ENCODE measurements at regions not wholly inside any gene's neighbourhood (a gene's known extent, or its start where the extent isn't known, plus 50 kb on each side); places are given as distances from the start of the nearest gene placed in this dataset.
"Not testable (repeated sequence)": the region's sequence is repeated elsewhere in the genome, so short reads cannot be mapped to it uniquely, and the experiment has no call there.

DNA sequence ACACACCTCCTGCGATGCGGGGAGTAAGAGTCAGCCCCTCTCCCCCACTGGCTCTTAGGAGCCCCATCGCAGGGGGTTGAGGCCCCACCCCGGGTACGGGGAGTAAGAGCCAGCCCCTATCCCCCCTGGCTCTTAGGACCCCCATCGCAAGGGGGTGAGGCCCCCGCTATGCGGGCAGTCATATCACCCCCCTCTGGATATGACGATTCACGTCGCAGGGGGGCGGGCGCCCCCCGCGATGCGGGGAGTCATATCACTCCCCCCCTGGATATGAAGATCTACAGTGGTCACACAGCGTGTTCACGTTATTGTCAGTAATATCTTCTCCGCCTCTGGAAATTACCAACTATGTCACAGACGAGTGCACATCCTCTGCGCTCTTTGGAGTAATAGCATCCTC, 61.1 kb downstream of the DEFB131A start:
- DNase-seq; ATAC-seq; intact Hi-C loops (cut with DNase I, micrococcal nuclease): not testable (repeated sequence)

DNA sequence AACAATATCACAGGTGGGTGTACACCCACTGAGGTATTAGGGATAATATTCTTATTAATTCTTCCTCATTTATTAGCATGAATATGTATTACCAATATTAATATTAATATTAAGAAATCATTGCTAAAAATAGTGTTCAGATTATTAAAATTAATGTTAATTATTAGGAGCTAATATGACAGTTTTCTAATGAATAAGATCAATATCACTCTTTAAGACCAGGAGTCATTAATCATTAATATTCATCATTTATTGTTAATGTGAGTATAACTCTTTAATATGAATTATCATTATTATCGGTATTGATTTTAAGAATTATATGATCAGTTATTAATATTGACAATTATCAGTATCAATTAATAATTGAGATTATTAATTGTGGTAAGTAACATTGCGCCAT, 62.5 kb downstream of the DEFB131A start:
- DNase-seq; intact Hi-C loops (cut with DNase I, micrococcal nuclease); ATAC-seq: not testable (repeated sequence)

DNA sequence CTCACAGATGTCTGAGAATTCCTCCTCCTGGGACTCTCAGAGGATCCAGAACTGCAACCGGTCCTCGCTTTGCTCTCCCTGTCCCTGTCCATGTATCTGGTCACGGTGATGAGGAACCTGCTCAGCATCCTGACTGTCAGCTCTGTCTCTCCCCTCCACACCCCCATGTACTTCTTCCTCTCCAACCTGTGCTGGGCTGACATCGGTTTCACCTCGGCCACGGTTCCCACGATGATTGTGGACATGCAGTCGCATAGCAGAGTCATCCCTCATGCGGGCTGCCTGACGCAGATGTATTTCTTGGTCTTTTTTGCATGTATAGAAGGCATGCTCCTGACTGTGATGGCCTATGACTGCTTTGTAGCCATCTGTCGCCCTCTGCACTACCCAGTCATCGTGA, 68.7 kb downstream of the DEFB131A start:
- DNase-seq; ATAC-seq; intact Hi-C loops (cut with DNase I, micrococcal nuclease): not testable (repeated sequence)

DNA sequence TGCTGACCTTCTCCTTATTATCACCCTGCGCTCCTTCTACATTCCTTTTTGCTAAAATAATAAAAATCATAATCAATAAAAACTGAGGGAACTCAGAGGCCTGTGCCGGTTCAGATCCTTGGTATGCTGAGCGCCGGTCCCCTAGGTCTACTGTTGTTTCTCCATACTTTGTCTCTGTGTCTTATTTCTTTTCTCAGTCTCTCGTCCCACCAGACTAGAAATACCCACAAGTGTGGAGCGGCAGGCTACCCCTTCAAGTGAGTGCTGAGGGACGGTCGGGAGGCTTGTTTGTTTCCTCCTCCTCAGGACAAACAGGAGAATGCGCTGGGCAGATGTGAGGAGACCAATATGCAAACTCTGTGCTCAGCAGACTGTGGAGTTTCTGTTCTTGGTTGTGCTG, 75.4 kb downstream of the DEFB131A start:
- DNase-seq; intact Hi-C loops (cut with DNase I, micrococcal nuclease); ATAC-seq: not testable (repeated sequence)

DNA sequence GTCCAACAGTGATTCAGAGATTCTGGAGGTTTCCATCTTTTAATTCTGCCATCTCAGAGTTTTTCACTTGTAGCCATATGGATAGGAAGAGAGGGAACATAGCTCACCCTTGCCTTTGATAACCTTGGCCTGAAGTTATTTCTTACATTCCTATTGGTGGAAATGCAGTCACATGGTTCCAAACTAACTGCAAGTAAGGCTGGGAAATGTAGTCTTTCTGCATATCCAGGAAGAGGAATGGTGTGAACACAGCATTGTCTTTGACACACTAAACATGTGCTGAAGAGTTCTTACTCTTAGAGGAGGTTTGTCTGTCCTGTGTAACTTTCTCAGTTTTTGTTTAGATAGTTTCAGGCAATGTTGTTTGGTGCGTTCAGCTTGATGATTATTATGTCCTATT, 78.7 kb downstream of the DEFB131A start:
- ATAC-seq; intact Hi-C loops (cut with DNase I, micrococcal nuclease); DNase-seq: not testable (repeated sequence)

DNA sequence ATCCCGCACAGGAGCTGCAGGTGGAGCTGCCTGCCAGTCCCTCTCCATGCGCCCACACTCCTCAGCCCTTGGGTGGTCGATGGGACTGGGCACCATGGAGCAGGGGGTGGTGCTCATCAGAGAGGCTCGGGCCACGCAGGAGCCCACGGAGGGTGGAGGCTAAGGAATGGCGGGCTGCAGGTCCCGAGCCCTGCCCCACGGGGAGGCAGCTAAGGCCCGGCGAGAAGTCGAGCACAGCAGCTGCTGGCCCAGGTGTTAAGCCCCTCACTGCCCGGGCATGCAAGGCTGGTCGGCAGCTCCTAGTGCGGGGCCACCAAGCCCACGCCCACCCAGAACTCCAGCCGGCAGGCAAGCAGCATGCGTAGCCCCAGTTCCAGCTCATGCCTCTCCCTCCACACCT, 80.2 kb downstream of the DEFB131A start:
- DNase-seq; ATAC-seq; intact Hi-C loops (cut with DNase I, micrococcal nuclease): not testable (repeated sequence)

DNA sequence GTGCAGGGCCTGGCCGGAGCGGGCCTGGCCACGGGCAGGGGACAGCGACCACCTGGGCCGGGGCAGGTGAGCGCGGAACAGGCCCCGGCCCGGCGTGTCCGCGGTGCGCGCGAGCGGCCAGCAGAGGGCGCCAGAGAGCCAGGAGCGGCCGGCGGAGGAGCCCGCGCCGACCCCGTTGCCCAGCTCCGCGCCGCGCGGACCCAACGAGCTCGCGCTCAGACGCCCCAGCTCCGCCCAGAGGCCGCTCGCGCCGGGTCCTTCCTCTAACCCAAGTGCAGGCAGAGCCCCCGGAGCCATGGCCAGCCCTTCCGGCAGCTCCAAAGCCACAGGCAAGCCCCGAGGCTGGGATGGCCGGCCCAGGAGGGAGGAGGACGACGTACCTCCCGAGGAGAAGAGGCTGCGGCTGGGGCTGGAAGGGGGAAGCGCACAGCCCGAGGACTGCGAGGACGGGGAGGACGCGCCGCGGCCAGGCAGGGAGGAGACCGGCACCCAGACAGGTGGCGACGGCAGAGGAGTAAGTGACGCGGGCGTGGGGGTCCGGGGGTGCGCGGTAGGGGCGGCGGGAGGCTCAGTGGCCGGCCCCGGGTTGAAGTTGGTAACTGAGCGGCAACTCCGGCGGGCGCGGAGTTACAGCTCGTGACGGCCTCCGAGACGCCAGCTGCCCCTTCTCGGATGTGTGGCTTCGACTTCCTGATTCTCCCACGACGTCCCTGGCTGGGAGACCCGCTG, 88.1 kb downstream of the DEFB131A start:
- peak; percentile 71 for ATAC-seq
- intact Hi-C loops (cut with DNase I, micrococcal nuclease), result not testable (repeated sequence)

DNA sequence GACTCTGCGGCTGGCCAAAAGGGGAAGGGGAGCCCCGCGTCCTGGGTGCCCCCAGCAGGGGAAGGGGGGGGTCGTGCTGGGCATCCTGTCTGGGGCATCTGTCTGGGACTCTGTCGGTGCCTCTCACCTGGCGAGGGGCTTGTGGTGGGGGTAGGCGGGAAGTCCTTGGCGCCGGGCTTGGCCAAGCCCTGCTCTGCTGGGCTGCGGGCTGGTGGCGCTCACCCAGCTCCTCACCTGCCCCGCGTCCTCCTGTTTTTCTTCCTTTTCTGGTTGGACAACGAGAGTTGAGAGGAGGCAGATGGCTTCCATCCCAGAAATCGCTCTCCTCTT, 88.6 kb downstream of the DEFB131A start:
- ATAC-seq; intact Hi-C loops (cut with DNase I, micrococcal nuclease): not testable (repeated sequence)
- peak in 1 of 2 donors; percentile 50 for DNase-seq

More for the DNA sequence above, 88.1 kb downstream of the DEFB131A start:
- DNase-seq, result peak; percentile 82 to 89

DNA sequence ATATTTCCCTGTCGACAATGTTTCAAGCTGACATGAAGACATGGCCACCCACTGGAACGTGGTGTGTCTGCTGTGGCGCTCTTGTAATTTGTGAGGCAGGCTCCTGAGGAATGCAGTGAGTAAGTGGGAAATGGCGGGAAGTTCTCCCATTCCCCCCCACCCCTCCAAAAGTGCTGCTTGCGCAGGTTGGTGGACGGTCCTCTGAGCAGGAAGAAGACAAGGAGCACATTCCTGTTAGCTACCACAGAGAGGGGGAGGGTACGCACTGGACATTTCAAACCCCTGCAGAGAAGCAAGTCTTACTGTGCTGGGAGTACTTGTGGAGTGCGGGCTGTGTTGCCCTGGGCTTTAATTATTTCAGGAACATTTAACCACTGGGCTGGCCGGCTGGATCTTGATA, 92.9 kb downstream of the DEFB131A start:
- ATAC-seq; intact Hi-C loops (cut with DNase I, micrococcal nuclease); DNase-seq: not testable (repeated sequence)

DNA sequence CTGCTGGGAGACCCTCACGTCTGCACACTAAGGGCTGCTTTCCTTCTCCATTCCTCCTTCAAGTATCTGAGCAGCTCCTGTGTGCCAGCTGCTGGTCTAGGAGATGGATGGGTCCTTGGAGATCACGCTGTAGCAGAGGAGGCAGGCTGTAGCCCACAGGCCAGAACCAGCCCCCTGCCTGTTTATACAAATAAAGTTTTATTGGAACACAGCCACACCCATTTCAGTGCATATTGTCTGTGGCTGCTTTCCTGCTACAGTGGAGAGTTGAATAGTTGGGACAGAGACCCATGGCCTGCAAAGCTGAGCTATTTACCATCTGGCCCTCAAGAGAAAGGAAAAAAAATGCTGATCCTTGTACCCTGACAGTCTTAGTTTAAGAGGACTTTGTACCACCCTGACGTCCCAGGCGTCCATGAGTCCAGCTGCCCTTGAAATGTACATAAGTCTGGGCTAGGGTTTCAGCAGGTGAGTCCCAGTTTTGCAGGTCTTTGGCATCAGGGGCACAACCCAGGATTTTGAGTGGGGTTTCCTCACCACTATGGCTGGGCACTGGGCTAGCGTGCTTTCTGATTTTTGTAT, 95.8 kb downstream of the DEFB131A start:
- DNase-seq, result peak; percentile 27 to 31
- ATAC-seq, result peak; percentile 58
- intact Hi-C loops (cut with DNase I, micrococcal nuclease), result not testable (repeated sequence)

DNA sequence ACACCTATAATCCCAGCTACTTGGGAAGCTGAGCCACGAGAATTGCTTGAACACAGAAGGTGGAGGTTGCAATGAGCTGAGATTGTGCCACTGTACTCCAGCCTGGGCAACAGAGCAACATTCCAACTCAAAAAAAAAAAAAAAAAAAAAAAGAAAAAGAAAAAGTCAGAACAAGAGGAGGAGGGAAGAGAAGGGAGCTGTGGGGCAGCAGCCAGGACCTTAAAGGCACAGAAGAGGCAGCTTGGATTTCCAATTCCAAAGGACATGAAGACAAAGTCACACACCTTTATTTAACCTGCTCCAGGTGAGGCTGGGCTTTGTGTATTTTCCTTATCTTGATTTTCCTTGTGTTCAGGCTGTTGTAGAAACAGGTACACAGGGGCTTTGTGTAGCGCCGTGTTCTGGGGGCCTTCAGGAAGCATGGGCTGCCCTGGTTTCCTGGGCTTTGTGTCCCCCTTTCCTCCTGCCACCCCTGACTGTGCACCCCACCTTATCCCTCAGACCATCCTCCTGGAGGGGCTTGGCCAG, 97.2 kb downstream of the DEFB131A start:
- intact Hi-C loops (cut with DNase I, micrococcal nuclease), result not testable (repeated sequence)
- peak; percentile 83 for ATAC-seq
- peak in 1 of 2 donors; percentile 26 for DNase-seq

DNA sequence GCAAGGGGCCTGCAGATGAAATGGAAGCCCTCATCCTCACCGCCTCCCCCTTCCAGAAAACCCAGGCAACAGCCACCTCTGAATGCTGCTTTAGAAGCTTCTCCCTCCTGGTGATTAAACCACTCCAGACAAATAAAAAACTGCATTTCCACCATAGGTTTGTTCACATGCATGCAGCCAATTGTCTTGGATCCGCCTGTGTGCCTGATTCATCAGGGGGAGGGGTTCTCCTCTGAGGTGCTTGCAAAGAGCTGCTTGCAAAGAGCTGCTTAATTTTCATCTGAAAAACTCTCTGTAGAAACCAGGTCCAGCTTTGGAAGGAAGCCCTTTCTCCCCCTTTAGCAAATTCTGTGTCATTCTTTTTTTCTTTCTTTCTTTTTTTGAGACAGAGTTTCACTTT, 100.6 kb downstream of the DEFB131A start:
- DNase-seq; intact Hi-C loops (cut with DNase I, micrococcal nuclease); ATAC-seq: not testable (repeated sequence)

DNA sequence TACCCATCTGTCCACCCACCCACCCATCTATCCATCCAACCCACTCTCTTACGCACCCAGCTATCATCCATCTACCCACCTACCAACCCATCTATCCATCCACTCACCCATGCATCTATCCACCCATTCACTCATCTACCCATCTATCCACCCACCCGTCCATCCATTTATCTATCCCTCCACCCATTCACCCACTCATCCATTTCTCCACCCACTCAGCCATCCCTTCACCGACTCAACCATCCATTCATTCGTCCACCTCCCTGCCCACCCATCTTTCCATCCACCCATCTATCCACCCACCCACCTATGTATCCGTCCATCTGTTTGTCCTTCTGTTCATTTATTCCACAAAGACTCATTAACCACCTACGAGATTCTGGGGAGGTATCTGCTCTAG, 103.3 kb downstream of the DEFB131A start:
- DNase-seq; ATAC-seq; intact Hi-C loops (cut with DNase I, micrococcal nuclease): not testable (repeated sequence)

DNA sequence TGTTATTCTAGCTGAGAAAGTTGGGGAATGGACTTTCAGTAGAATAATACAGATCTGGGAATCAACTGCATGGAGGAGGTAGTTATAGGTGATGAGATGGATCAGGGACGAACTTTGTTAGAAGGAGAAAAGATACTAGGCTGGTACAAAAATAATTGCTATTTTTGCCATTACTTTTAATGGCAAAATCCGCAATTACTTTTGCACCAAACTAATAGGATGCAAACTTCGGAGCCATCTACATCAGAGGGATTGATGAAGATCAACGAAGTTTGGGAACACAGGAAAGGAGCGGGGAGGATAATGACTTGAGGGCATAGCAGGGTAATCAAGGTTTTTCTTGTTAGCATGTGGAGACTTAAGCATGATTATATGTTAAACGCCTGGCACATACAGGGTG, 111.9 kb downstream of the DEFB131A start:
- DNase-seq; intact Hi-C loops (cut with DNase I, micrococcal nuclease); ATAC-seq: not testable (repeated sequence)

DNA sequence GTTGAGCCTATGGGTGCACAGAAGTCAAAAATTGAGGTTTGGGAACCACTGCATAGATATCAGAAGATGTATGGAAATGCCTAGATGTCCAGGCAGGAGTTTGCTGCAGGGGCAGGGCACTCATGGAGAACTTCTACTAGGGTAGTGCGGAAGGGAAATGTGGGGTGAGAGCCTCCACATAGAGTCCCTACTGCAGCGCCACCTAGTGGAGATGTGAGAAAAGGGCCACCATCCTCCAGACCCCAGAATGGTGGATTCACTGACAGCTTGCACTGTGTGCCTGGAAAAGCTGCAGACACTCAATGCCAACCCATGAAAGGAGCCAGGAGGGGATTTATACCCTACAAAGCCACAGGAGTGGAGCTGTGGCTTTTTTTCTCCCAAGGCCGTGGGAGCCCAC, 133.7 kb downstream of the DEFB131A start:
- DNase-seq; ATAC-seq; intact Hi-C loops (cut with DNase I, micrococcal nuclease): not testable (repeated sequence)

DNA sequence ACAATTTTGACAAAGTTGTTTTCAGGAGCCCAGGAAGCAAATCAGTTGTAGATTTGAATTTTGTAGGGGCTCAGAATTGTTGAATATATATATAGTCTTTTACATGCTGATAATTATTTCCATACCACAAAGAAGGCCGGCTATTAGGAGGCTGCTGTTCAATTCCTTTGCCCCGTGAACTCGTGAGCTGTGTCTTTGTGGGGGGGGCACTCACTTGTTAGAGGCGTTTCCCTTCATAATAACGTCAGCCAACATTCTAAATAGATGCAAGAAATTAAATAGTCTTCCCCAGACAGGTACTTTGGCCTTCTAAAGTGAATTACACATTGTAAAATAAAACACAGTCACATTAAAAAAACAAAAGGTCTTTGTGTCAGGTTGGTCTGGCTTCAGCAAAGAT, 138.7 kb downstream of the DEFB131A start:
- DNase-seq (peak; percentile 70 to 75), ATAC-seq (peak; percentile 80)
- intact Hi-C loops (cut with DNase I, micrococcal nuclease), result not testable (repeated sequence)

DNA sequence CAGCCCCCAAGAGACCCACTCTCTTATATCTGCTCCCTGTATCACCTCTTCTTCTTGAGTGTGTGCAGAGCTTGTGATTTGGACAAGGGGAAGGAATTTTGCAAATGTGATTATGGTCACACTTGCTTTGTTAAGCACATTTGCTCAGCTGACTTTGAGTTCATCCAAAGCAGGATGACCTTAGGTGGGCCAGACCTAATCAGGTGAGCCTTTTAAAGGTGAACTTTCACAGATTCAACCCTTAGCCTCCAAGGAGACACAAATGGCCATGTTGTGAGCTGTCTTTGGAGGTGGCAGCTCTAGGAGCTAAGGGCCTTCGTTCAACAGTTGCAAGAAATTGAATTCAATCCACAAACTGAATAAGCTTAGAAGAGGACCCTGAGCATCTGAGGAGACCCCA, 147.8 kb downstream of the DEFB131A start:
- ATAC-seq (no peak), DNase-seq (no peak)
- intact Hi-C loops (cut with DNase I, micrococcal nuclease), result no loop called here

DNA sequence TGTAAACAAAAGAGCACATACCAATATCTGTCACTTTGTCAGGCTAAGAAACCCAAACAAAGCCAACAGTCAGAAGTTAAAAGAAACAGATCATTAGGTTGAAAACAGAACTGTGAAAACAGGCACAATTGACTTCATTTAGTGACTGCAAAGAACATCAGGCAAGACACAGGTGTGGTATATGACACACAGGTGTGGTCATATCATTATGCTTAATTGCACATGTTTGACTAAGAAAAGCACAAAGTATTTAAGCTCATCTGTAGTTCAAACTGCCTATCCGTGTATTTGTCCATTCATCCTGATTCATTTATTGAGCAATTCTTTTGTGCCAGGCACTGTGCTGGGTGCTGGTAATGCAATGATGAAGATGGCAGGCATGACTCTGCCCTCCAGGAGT, 150.7 kb downstream of the DEFB131A start:
- DNase-seq (no peak), ATAC-seq (peak; percentile 84)
- intact Hi-C loops (cut with DNase I, micrococcal nuclease), result no loop called here

DNA sequence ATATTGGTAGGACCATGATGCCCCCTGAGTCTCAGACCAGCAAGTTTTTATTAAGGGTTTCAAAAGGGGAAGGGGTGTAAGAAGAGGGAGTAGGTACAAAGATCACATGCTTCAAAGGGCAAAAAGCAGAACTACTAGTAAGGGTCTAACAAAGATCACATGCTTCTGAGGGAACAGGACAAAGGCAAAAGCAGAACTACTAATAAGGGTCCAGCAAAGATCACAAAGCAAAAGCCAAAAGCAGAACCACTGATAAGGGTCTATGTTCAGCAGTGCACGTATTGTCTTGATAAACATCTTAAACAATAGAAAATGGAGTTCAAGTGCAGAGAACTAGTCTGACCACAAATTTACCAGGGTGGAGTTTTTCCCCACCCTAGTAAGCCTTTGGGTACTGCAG, 151.3 kb downstream of the DEFB131A start:
- DNase-seq; intact Hi-C loops (cut with DNase I, micrococcal nuclease); ATAC-seq: not testable (repeated sequence)

DNA sequence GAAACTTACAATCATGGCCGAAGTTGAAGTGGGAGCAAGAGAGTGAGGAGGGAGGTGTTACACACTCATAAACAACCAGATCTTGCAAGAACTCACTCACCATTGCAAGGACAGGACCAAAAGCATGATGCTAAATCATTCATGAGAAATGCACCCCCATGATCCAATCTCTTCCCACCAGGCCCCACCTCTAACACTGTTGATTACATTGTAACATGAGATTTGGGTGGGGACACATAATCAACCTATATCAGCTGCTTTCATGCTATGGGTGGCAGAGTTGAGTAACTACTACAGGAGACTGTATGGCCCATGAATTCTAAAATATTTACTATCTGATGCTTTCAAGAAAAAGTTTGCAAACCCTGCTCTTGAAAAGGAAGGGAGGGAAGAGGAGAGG, 155.1 kb downstream of the DEFB131A start:
- intact Hi-C loops (cut with DNase I, micrococcal nuclease), result no loop called here
- no peak for ATAC-seq

More for the DNA sequence above, 155.1 kb downstream of the DEFB131A start:
- no peak for DNase-seq

All from left colon (tissue), 2 donors.